ENCODE measurements at regions not wholly inside any gene's neighbourhood (a gene's known extent, or its start where the extent isn't known, plus 50 kb on each side); places are given as distances from the start of the nearest gene placed in this dataset.

DNA sequence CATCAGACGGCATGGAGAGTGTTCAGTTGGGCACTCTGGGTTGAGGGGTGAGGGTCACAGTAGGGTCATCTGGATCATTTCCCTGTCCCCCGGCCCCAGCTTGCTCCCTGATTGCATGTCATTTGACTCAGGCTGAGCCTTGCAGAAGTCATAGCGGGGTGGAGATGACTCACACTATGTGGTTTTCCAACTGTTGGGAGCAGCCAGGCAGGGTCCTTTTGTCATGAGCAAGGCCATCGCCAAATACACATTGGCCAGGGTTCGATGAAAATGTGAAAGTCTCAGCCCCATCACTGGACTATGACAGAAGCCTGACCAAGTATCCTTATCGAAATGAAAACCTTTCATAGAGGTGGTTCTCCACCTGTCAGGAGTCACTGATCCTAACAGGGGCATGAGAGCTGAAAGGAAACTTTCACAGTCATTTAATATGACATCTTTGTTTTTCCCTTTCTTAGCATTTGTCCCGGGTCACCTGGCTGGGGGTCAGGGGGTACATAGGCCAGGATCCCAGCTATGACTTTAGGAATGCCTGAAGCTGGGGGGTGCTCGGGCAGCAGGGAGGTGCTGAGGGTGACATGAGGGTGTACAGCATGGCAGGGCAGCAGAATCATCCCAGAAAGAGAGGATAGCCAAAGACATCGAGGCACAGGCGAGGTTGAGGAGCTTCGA, 70.2 kb upstream of the CD93 start (continued):
- TF ChIP-seq, protein P1, sequence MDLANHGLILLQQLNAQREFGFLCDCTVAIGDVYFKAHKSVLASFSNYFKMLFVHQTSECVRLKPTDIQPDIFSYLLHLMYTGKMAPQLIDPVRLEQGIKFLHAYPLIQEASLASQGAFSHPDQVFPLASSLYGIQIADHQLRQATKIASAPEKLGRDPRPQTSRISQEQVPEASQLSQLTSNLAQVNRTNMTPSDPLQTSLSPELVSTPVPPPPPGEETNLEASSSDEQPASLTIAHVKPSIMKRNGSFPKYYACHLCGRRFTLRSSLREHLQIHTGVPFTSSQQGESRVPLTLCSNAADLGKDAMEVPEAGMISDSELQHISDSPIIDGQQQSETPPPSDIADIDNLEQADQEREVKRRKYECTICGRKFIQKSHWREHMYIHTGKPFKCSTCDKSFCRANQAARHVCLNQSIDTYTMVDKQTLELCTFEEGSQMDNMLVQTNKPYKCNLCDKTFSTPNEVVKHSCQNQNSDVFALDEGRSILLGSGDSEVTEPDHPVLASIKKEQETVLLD (IDR thresholded peaks at IDR 0.05): no peak
- TF ChIP-seq, protein P2, sequence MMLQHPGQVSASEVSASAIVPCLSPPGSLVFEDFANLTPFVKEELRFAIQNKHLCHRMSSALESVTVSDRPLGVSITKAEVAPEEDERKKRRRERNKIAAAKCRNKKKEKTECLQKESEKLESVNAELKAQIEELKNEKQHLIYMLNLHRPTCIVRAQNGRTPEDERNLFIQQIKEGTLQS (IDR thresholded peaks at IDR 0.05): peak; percentile 97
- TF ChIP-seq, protein P2 (CRISPR knock-in tag; conservative IDR thresholded peaks at IDR 0.05): no peak; the same call in 1 of the 2 replicates
- TF ChIP-seq, protein P3, sequence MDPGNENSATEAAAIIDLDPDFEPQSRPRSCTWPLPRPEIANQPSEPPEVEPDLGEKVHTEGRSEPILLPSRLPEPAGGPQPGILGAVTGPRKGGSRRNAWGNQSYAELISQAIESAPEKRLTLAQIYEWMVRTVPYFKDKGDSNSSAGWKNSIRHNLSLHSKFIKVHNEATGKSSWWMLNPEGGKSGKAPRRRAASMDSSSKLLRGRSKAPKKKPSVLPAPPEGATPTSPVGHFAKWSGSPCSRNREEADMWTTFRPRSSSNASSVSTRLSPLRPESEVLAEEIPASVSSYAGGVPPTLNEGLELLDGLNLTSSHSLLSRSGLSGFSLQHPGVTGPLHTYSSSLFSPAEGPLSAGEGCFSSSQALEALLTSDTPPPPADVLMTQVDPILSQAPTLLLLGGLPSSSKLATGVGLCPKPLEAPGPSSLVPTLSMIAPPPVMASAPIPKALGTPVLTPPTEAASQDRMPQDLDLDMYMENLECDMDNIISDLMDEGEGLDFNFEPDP (CRISPR knock-in tag; IDR thresholded peaks at IDR 0.05): no peak
- TF ChIP-seq, protein P4, sequence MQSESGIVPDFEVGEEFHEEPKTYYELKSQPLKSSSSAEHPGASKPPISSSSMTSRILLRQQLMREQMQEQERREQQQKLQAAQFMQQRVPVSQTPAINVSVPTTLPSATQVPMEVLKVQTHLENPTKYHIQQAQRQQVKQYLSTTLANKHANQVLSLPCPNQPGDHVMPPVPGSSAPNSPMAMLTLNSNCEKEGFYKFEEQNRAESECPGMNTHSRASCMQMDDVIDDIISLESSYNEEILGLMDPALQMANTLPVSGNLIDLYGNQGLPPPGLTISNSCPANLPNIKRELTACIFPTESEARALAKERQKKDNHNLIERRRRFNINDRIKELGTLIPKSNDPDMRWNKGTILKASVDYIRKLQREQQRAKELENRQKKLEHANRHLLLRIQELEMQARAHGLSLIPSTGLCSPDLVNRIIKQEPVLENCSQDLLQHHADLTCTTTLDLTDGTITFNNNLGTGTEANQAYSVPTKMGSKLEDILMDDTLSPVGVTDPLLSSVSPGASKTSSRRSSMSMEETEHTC (IDR thresholded peaks at IDR 0.05): 0 out of 2 replicates have a peak, but pooled peaks have one; percentile 19
- TF ChIP-seq, protein P5, sequence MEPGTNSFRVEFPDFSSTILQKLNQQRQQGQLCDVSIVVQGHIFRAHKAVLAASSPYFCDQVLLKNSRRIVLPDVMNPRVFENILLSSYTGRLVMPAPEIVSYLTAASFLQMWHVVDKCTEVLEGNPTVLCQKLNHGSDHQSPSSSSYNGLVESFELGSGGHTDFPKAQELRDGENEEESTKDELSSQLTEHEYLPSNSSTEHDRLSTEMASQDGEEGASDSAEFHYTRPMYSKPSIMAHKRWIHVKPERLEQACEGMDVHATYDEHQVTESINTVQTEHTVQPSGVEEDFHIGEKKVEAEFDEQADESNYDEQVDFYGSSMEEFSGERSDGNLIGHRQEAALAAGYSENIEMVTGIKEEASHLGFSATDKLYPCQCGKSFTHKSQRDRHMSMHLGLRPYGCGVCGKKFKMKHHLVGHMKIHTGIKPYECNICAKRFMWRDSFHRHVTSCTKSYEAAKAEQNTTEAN (CRISPR knock-in tag; IDR thresholded peaks at IDR 0.05): no peak
- TF ChIP-seq ZNF79 (CRISPR knock-in tag; IDR thresholded peaks at IDR 0.05; ENCODE audit: low read depth): peak; percentile 68
- TF ChIP-seq TARDBP (IDR thresholded peaks at IDR 0.05): no peak
- TF ChIP-seq KLF1 (tag; IDR thresholded peaks at IDR 0.05): no peak
- TF ChIP-seq, protein P6, sequence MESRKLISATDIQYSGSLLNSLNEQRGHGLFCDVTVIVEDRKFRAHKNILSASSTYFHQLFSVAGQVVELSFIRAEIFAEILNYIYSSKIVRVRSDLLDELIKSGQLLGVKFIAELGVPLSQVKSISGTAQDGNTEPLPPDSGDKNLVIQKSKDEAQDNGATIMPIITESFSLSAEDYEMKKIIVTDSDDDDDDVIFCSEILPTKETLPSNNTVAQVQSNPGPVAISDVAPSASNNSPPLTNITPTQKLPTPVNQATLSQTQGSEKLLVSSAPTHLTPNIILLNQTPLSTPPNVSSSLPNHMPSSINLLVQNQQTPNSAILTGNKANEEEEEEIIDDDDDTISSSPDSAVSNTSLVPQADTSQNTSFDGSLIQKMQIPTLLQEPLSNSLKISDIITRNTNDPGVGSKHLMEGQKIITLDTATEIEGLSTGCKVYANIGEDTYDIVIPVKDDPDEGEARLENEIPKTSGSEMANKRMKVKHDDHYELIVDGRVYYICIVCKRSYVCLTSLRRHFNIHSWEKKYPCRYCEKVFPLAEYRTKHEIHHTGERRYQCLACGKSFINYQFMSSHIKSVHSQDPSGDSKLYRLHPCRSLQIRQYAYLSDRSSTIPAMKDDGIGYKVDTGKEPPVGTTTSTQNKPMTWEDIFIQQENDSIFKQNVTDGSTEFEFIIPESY (CRISPR knock-in tag; IDR thresholded peaks at IDR 0.05): no peak
- peak; percentile 99 for TF ChIP-seq DMBX1 (CRISPR knock-in tag; IDR thresholded peaks at IDR 0.05; ENCODE audit: borderline replicate concordance)
- no peak for TF ChIP-seq PHF8 (IDR thresholded peaks at IDR 0.05; ENCODE audit: borderline replicate concordance, low read length)
